HG02973 (cell line): ENCODE measurements at regions not wholly inside any gene's neighbourhood (a gene's known extent, or its start where the extent isn't known, plus 50 kb on each side); places are given as distances from the start of the nearest gene placed in this dataset.
"Not testable (repeated sequence)": the region's sequence is repeated elsewhere in the genome, so short reads cannot be mapped to it uniquely, and the experiment has no call there.

Source experiments
- ATAC-seq: cut with Tn5 transposase; IDR thresholded peaks from one replicate; pipeline ENCODE4 v1.9.1; 2021; ENCODE audit warnings: moderate library complexity; ENCODE audit not compliant: unreplicated experiment

- no peak for ATAC-seq
These were observed 292.6 kb upstream of the DAB2 start for GRCh38 chr5:39717176-39717897.

- ATAC-seq, result no peak
These were observed 291.8 kb upstream of the DAB2 start for GRCh38 chr5:39716532-39717028.

- ATAC-seq, result peak; percentile 56
These were observed 289.4 kb upstream of the DAB2 start for GRCh38 chr5:39714036-39714698.

GRCh38 chr5:39713250-39713916 is 288.6 kb upstream of the DAB2 start:
- ATAC-seq, result no peak

GRCh38 chr5:39712316-39713249 is 287.8 kb upstream of the DAB2 start:
- ATAC-seq, result no peak

- no peak for ATAC-seq
These were observed 287.0 kb upstream of the DAB2 start for GRCh38 chr5:39711821-39712220.

- ATAC-seq, result no peak
These were observed 284.3 kb upstream of the DAB2 start for GRCh38 chr5:39709032-39709431.

- ATAC-seq, result no peak
These were observed 278.1 kb upstream of the DAB2 start for GRCh38 chr5:39702928-39703327.

- no peak for ATAC-seq
These were observed 275.7 kb upstream of the DAB2 start for GRCh38 chr5:39700523-39700922.

- no peak for ATAC-seq
These were observed 274.2 kb upstream of the DAB2 start for GRCh38 chr5:39698838-39699560.

- no peak for ATAC-seq
These were observed 273.1 kb upstream of the DAB2 start for GRCh38 chr5:39697881-39698280.

- ATAC-seq, result no peak
These were observed 272.1 kb upstream of the DAB2 start for GRCh38 chr5:39696672-39697398.

GRCh38 chr5:39691993-39692392 is 267.2 kb upstream of the DAB2 start:
- no peak for ATAC-seq

GRCh38 chr5:39691136-39691535 is 266.4 kb upstream of the DAB2 start:
- no peak for ATAC-seq

GRCh38 chr5:39689919-39690318 is 265.1 kb upstream of the DAB2 start:
- ATAC-seq, result no peak

GRCh38 chr5:39687924-39688323 is 263.1 kb upstream of the DAB2 start:
- ATAC-seq, result not testable (repeated sequence)

- ATAC-seq, result no peak
These were observed 255.4 kb upstream of the DAB2 start for GRCh38 chr5:39680213-39680612.

GRCh38 chr5:39678534-39678933 is 253.8 kb upstream of the DAB2 start:
- ATAC-seq, result no peak

- no peak for ATAC-seq
These were observed 250.9 kb upstream of the DAB2 start for GRCh38 chr5:39675676-39676075.
